Panc1 (cell line): ENCODE measurements at regions not wholly inside any gene's neighbourhood (a gene's known extent, or its start where the extent isn't known, plus 50 kb on each side); places are given as distances from the start of the nearest gene placed in this dataset.

Experiments
- POLR2AphosphoS5 ChIP-seq: IDR thresholded peaks from 2 replicates; pipeline ENCODE4 v1.6.1; 2012; ENCODE audit warnings: mild to moderate bottlenecking, low read depth, low read length, moderate library complexity
- REST ChIP-seq, 2 experiments: IDR thresholded peaks; 2 replicates each; pipeline ENCODE4 v1.6.1; 2011 to 2012; ENCODE audit warnings: low read depth in 2 of 2, control low read depth in 1 of 2, low read length in 1 of 2, mild to moderate bottlenecking in 1 of 2, moderate library complexity in 1 of 2; ENCODE audit not compliant: insufficient read depth in 1 of 2
- TCF7L2 ChIP-seq: IDR thresholded peaks from 2 replicates; pipeline ENCODE4 v1.6.1; 2011; ENCODE audit warnings: mild to moderate bottlenecking, low read depth, low read length, inconsistent platforms
- TF ChIP-seq, protein P1 (sequence below): fragments of 450-650 bp; IDR thresholded peaks from 2 replicates; pipeline ENCODE4 v1.5.1; 2017; ENCODE audit warnings: mild to moderate bottlenecking

DNA sequence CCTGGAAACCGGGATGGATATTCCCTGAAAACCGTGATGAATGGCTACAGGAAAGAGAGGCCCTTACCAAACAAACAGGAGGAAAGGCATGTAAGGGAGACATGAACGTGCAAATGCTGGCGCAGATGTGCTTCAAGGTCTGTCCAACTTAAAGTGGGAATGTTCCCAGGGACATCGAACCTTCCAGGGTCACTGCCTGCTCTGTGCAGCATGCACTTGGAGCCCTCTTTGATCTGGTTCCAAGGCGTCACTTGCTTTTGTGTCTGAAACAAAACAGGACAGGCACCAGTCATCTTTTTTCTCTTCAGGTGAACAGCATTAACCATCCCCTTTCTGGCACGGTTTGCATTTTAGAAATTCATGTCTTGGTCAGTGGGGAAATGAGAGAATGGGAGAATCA is 479.4 kb downstream of the RASEF start:
- TF ChIP-seq, protein P1, sequence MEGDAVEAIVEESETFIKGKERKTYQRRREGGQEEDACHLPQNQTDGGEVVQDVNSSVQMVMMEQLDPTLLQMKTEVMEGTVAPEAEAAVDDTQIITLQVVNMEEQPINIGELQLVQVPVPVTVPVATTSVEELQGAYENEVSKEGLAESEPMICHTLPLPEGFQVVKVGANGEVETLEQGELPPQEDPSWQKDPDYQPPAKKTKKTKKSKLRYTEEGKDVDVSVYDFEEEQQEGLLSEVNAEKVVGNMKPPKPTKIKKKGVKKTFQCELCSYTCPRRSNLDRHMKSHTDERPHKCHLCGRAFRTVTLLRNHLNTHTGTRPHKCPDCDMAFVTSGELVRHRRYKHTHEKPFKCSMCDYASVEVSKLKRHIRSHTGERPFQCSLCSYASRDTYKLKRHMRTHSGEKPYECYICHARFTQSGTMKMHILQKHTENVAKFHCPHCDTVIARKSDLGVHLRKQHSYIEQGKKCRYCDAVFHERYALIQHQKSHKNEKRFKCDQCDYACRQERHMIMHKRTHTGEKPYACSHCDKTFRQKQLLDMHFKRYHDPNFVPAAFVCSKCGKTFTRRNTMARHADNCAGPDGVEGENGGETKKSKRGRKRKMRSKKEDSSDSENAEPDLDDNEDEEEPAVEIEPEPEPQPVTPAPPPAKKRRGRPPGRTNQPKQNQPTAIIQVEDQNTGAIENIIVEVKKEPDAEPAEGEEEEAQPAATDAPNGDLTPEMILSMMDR: no peak
- TF ChIP-seq REST (IDR thresholded peaks at IDR 0.05; ENCODE audit: insufficient read depth in 1 of 2, low read depth in 2 of 2, low read length in 1 of 2): no peak
- no peak for TF ChIP-seq POLR2AphosphoS5
- no peak for TF ChIP-seq TCF7L2
